ENCODE measurements at regions not wholly inside any gene's neighbourhood (a gene's known extent, or its start where the extent isn't known, plus 50 kb on each side); places are given as distances from the start of the nearest gene placed in this dataset.
"Not testable (repeated sequence)": the region's sequence is repeated elsewhere in the genome, so short reads cannot be mapped to it uniquely, and the experiment has no call there.

DNA sequence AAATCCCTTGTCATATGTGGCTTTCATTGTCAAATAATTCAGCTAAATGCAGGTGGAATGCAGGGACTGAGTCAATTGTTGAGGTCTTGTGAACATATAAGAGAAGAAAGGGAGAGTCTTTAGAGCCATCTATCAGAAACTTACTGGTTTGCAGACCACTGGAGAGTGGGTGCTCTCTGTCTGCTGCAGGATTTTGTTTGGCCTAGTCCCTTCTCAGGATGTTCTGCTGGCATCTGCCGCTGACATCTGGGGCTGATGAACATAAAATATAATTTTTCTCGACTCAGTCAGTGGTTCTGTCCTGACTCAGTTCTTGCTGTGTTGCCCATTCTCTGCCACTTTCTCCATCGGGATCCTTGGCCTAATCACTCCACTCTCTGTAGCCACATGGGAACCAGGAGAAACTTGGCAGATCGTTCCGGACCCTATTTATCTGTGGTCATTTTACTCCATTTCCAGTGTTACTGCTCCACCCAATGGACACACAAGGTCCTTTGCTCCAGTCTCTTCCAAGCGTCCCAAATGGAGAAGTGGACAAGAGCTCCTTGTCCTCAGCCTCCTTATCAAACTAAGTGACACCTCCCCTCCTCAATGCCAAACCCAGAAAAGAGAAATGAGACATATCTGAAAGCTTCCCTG is 436.2 kb downstream of the FAT4 start:
- peak; percentile 43 for DNase-seq (ENCODE audit: low spot score)

DNA sequence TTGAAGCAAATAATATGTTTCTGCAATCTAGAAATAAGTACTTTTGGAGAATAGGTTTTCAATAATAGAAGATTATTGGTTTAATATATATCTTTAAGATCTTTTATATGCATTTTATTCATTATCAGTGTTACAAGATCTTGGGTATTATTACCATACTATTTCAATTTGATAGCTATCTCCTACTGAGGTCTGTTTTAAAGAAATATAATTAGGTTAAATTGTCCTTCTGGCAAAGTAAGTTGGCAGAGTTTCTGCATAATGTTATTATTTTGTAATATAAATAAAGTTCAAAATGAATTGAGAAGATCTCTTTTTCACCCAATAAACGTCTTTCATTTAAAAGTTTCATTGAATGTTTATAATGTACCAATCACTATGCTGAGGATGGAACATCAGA is 443.7 kb downstream of the FAT4 start:
- no peak for DNase-seq (ENCODE audit: low spot score)

DNA sequence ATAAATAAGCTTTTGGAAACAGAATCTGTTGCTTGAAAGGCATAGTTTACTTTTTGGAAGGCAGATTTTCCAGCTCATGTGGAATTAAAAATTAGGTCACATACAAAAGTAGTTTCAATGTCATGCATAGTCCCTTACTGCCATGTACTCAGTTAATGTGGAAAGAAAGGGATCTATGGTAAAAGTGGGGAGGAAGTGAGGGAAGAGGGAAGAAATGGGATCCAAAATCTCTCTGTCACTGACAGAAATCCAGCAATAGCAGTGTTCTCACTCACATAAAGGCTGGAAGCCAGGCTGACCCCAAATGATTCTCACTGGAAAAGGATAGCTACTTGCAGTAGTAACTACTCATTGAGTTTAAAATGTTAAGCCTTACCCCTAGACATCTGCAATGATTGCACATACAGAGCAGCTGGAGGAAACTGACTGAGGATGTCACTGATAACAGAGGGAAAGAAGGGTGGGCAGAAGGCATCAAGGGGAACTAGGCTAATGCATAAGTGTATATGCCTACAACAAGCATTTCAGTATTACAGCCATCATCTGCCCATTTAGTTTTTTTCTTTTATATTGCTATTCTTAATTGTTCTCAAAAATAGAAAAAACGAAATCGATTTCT is 445.6 kb downstream of the FAT4 start:
- no peak for DNase-seq (ENCODE audit: low spot score)

DNA sequence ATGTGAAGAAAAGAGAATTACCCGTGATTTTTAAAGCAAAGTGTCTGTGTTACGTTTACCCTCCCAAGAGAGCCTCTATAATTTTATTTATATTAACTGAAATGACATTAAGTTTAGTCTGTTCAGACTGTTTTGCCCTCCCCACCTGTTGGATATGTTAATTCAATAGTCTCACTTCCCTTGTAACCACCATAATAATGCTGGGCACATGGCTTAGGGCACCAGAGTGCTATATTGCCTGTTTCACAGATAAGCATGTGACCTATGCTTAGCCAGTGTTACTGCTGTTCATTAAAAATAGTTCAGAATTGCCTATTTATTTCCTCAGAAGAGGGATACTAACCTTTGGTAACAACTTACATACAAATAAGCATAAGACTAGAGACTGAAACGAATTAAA is 446.2 kb downstream of the FAT4 start:
- no peak for DNase-seq (ENCODE audit: low spot score)

DNA sequence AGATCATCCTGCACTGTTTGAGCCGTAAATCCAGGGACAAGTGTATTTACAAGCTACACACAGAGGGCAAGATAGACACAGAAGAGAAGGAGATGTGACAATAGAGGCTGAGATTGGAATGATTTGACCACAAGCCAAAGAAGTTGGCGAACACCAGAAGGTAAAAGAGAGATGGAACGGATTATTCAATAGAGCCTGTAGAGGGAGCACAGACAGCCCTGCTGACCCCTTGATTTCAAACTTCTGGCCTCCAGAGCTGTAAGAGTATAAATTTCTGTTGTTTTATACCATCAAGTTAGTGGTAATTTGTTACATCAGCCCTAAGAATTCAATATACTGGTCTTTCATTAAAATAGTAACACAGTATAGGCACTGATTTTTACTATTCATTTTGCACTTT is 447.8 kb downstream of the FAT4 start:
- no peak for DNase-seq (ENCODE audit: low spot score)

DNA sequence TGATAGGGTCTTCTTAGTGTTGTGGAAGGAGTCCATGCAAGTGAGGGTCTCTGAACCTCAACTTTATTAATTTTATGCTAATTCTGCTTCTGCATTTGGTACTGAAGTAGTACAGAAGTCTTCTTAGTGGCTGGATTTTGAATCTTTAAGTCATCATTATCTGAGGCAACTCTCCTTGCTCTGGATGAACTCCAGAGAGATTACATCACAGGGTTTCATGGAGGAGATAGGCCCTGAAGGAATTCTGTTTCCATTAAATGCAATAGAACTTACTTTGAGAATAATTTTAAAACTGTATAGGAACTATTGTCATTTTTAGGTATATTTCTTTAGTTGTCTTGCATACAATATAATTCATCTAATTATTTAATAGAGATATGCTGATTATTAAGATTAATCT is 451.2 kb downstream of the FAT4 start:
- peak; percentile 10 for DNase-seq (ENCODE audit: low spot score)

DNA sequence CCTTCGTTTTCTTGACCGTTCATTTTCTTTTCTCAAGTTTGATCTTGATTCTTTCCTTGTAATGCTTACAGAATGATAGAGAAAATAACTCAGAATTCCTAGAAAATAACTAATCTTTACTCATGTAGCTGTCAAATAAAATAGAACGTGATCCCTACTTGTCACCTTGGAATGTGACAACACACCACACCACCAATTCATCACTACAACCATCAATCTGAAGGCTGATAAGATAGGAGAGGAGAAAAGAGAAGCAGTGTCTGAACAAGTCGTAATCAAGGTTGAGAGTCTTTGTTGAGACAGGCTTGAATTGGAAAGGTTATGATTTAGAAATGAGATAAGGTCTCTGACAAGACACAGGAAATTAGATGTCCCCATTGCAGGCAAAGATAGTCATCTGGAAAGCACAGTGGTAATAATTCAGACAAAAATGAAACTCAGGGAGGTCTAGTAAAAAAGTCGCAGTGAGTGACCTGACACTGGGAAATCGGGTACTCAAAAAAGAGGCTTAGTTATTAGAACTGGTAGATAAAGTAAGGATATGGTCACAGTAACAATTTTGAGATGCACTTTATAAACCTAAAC is 456.2 kb downstream of the FAT4 start:
- DNase-seq (ENCODE audit: low spot score) = no peak

DNA sequence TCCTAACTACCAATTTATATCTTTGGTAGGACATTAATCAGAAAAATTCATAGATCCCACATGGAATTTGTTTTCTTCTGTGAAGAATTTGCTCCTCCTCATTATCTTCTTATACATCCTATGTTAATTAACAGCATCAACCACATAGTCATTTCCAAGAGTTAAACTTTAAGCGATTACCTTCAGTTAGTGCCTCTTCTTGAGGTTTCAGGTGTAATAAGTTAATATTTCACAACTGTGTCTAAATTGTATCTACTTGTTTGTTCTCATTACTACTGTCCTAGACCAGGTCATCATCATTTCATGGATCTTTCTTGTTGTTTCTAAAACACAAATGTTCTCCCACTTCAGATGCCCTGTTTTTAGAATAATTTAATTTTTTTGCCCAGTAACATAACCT is 457.9 kb downstream of the FAT4 start:
- DNase-seq (ENCODE audit: low spot score) = no peak

DNA sequence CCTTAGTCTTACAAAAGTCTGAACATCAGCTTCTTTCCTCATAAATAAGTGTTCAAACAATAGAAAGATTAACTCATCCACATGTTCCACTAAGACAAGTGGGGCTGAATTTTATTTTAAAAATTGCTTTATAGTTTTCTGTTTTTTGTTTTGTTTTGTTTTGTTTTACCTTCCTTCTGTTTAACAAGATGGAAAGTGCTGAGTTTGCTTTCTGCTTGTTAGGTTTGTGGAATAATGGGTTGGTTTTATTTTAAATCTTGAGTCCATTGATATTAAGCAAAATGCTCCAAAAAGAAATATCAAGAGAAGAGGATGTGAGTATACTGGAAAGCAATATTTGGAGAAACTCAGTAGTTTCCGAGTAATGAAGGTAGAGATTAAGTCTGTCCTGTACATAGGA is 458.7 kb downstream of the FAT4 start:
- no peak for DNase-seq (ENCODE audit: low spot score)

DNA sequence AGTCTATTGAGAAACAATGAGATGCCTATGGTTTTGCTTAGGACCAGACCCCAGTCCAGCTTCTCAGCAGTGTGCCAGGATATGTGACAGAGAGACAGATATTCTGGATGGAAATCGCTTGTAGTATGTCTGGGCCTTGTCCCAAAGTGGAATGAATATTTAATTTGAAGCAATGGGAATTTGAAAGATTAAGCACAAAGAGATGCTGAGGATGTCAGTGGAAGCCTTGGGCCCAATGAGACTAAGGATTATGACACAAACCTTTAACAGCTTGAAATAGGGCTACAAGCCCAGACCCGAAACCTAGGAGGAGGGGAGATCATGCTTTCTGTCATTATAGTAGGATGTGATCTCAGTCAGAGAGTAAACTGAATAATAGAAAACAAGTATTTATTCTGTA is 459.2 kb downstream of the FAT4 start:
- DNase-seq (ENCODE audit: low spot score) = no peak

DNA sequence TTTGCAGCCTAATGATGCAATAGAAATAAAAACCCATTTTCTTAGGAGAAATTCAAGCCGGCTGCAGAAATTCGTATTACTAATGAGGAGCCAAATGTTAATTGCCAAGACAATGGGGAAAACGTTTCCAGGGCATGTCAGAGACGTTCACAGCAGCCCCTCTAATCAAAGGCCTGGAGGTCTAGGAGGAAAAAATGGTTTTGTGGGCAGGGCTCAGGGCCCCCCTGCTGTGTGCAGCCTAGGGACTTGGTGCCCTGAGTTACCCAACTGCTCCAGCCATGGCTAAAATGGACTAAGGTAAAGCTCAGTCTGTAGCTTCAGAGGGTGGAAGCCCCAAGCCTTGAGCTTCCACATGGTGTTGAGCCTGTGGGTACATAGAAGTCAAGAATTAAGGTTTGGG is 461.4 kb downstream of the FAT4 start:
- no peak for DNase-seq (ENCODE audit: low spot score)

DNA sequence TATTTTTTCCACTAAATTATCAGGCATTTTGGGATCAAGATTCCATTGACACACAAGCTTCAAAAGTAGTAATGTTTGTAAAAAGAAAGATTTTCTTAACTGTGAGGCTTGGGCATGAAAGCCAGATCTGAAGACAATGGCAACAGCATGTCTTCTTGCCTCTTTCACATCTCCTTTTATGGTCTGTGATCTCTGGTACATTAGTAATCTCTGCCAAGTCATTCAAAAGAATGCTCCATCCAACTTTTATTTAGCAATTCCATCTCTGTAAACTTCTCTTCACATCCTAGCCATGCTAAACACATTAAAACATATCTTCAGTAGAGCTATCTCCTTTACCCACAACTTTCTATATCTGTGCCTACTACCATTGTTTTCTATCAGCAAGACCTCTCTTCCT is 465.4 kb downstream of the FAT4 start:
- peak; percentile 29 for DNase-seq (ENCODE audit: low spot score)

DNA sequence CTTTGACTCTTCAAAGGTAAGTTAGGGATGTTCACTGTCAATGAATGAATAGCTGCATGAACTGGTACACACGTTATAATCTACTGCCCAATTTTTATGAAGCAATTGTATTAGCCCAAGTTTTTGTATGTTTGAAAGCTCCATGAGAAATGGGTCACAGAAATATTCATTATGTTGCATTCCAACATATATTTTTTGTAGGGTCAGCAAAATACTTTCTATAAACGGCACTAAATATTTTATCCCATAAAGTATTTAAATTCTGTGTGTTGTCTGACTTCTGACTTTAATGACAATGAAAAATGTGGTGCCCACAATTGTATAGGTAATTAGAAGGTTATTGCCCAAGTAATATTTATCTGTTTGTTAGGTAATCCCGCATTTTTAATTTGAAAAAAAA is 466.0 kb downstream of the FAT4 start:
- DNase-seq (ENCODE audit: low spot score) = no peak

DNA sequence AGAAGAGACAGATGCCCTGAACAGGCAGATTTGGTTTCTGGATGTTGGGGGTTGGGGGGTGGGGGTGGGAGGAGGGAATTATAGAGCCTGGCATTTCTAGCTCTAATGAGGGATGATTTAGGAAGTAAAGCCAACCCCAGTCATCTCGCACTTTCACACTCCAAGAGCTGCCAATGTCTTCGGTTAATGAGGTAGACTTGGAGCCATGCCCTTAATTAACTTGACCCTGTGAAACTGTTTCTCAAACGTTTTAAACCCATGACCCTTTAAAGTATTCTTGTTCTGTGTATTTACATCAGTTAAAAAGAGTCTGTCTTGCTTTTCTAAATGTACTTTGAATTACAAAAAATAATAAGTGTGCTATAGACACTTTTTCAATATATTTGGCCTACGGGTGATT is 466.9 kb downstream of the FAT4 start:
- no peak for DNase-seq (ENCODE audit: low spot score)

DNA sequence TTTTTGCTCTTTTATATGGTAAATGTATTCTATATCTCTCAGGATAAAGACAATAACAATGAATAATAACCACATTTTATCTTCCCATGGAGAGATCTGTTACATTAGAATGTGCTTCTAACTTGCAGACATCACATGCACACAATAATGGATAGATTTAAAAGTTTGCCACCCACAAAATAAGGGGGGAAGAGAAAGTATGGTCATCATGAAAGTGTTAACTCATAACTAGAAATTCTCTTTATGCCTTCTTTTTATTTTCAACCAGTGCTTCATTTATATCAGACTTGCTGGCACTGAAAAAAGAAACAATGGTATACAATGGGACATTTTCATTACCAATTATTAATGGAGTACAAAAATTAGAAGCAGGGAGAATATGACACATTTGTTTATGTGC is 470.0 kb downstream of the FAT4 start:
- DNase-seq (ENCODE audit: low spot score) = no peak

DNA sequence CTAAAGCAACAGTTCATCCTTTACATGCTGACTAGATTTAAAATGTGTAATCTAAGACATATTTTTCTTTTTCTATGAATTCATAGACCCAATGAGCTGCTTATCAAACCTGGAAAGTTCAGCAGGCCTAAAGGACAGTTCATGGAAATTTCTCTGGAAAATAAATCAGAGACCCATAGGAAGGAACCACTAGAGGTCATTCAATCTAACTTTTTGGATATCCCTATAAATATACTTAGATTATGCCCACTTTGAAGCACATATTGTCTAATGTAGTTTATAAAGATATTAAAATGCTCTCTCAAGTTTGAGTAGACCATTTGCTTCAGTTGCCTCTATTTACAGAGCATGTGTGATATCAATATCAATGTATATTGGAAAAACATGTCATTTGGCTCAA is 473.0 kb downstream of the FAT4 start:
- no peak for DNase-seq (ENCODE audit: low spot score)

DNA sequence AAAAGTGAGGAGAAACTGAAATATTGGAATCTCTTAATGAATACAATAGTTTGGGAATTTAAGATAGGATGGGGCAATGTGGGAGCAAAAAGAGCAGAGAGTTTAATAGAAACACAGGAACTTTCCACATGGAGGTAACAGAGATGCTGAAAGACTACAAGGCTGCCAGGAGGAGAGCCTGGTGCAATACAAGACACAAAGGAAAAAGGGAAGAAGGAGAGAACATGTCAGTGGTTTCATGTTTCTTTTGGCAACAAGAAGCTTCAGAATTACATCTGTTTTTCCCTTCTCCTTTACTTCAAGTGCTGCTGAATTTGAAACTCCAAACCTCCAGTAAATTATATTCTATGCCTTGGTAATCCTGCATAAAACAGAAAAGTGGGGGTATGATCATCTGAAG is 474.3 kb downstream of the FAT4 start:
- no peak for DNase-seq (ENCODE audit: low spot score)

DNA sequence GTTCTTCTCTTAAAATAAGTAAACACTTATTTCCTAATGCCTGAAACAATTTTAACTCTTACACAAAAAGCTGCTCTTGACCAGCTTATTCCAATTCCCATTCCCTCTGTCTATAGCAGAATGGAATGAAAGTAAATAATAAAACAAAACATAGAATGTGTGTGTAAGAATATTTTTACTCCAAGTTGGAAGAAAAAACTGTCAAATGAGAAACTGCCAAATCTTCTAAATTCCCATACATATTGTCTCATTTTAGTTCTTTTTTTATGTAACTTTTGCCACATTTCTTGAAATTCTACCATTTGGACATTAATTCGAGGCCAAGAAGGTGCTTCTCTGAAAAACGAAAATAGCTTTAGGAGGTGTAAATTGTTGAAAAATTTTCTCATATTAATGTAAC is 477.1 kb downstream of the FAT4 start:
- no peak for DNase-seq (ENCODE audit: low spot score)

DNA sequence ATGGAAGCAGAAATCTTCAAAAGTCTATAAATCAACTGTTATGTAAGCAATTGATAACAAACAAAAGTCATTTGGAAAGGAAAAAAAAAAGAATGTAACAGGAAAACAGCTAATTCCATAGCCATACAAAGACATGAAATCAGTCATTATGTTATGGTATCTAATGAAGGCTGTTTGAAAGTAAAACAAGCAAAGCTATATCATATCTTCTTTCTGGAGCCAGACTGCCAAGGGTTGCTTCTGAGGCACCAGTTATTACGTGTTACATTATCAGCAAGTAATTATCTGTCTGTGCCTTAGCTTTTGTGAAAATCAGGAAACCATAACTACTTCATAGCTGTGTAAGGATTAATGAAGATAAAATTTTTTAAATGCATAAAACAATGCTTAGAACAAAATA is 480.2 kb downstream of the FAT4 start:
- DNase-seq (ENCODE audit: low spot score) = no peak

DNA sequence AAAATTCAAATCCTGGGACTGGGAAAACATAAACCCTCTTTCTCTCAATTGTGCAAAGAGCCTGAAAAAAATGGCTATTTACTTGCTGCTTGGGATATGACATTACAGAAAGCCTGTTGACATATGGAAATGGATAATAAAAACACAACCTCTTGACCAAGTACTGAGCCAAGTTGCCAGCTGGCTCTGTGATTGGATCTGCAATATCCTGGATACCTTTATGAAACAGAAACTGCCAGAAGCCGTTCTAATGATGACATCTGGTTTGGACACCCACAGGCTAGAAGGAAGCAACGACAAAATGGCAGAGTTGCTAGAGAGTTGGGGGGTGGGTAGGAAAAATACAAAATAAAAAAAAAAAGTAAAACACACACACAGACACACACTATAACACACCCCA is 481.4 kb downstream of the FAT4 start:
- DNase-seq (ENCODE audit: low spot score) = no peak

DNA sequence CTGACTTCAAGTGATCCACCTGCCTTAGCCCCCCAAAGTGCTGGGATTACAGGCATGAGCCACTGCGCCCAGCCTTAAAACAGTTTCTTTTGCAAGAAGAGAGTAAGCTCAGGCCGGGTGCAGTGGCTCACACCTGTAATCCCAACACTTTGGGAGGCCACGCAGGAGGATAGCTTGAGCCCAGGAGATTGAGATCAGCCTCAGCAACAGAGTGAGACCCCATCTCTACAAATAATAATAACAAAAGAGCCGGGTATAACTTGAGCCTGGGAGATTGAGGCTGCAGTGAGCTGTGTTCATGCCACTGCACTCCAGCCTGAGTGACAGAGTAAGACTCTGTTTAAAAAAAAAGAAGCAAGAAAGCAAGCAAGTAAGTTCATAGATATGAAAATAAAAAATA is 482.9 kb downstream of the FAT4 start:
- not testable (repeated sequence) for DNase-seq (ENCODE audit: low spot score)

DNA sequence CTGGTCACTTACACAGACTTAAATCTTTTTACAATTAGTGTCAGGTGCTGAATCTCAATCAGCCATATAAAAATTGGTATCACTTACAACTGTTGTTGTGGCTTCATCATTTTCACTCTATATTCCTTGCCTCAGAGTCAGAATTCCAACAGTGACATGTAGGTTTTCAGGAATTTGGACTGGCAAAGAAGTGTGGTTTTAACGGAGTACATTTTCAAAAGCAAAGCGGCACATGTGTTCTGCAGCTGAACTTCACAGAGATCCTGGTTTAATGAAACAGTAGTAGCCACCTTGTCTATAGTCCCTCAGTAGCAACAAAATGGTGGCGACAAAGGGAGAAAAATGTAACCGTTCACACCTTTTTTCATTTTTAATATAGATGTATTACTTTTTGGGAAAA is 486.6 kb downstream of the FAT4 start:
- DNase-seq (ENCODE audit: low spot score) = peak; percentile 33

DNA sequence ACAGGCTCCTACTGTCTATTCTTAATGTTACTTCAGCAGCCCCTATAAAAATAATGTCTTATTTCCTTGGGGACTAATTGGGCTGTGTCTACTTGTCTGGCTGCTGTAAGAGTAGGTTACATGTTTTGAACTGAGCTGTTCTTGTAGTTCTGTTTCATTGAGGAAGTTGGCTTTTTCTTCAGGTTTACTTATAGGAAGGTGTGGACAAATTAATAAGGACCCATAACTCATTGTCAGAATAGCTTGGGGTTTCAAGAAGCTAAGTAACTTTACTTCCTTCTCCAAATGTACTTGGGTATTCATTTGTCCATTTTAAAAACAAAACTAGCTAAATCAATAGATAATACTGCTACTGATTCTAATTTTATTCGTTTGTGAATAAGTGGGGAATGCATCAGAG is 487.2 kb downstream of the FAT4 start:
- DNase-seq (ENCODE audit: low spot score) = no peak

DNA sequence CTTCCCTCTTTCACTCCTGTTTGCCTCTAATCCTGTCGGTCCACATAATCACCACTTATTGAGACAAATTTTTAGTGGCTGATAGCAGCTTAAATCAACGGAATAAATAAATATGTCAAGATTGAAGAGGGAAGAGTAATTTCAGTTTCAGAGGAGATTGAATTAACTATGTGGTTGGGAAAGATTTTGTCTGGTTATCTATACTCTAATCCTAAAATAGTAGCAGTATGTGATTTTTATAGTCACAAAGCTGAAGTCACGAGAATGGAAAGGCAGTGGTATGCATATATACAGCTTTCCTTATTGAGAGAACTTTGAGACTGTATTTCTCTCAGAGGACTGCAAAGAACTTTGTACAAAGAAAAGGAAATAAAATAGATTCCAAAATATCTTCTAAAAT is 493.3 kb downstream of the FAT4 start:
- no peak for DNase-seq (ENCODE audit: low spot score)

Measured in AG08395 (cell line).